Stomach smooth muscle (tissue), 2 donors: ENCODE measurements at regions not wholly inside any gene's neighbourhood (a gene's known extent, or its start where the extent isn't known, plus 50 kb on each side); places are given as distances from the start of the nearest gene placed in this dataset.
"Not testable (repeated sequence)": the region's sequence is repeated elsewhere in the genome, so short reads cannot be mapped to it uniquely, and the experiment has no call there.

Experiments used
- H3K27ac ChIP-seq: one replicate; pipeline ENCODE4 v1.7.0; 2013; ENCODE audit warnings: mild to moderate bottlenecking, low read length, inconsistent platforms
- H3K27me3 ChIP-seq, 2 donors: one replicate each; pipeline ENCODE4 v1.7.0; 2013; ENCODE audit warnings: low read length in 2 of 2; ENCODE audit not compliant: insufficient read depth in 2 of 2, control insufficient read depth in 1 of 2
- H3K36me3 ChIP-seq, 2 donors: one replicate each; pipeline ENCODE4 v1.7.0; 2013; ENCODE audit warnings: low read length in 2 of 2; ENCODE audit not compliant: control insufficient read depth in 2 of 2, insufficient read depth in 2 of 2
- H3K4me1 ChIP-seq: one replicate; pipeline ENCODE4 v1.7.0; 2013; ENCODE audit warnings: low read length; ENCODE audit not compliant: control insufficient read depth, insufficient read depth
- H3K4me3 ChIP-seq, 2 donors: one replicate each; pipeline ENCODE4 v1.7.0; 2013; ENCODE audit warnings: low read length in 2 of 2
- H3K9ac ChIP-seq, 2 donors: one replicate each; pipeline ENCODE4 v1.7.0; 2013; ENCODE audit warnings: low read length in 2 of 2, mild to moderate bottlenecking in 1 of 2
- H3K9me3 ChIP-seq, 2 donors: one replicate each; pipeline ENCODE4 v1.7.0; 2013; ENCODE audit warnings: low read length in 2 of 2; ENCODE audit not compliant: control insufficient read depth in 2 of 2
- donor health status: healthy.
- donor health status: Pancreatic carcinoma.

DNA sequence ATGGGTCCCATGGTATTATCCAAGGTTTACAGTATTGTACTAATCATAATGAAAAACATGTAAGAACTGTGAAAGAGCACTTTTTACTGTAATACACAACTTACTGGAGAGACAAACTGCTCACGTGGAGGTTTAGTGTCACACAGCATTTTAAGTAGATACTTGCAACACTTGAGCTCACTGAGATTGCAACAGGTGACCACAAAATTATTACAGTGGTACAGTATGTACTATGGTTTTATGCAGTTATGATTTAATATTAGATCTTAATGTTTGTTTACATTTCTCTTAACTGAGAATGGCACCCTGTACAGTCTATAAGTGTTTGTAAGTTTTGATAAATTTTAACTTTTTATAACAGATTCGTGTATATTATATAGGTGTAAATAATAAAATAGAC is 118.6 kb upstream of the SKOR2 start:
- no peak overlapping the region for H3K9ac ChIP-seq
- no peaks in the 10 kb centered on the region for H3K36me3 ChIP-seq
- peaks cover 3 to 9% of the 10 kb centered on the region in 2 donors for H3K9me3 ChIP-seq
- no peak overlapping the region for H3K27ac ChIP-seq
- H3K4me1 ChIP-seq = no peaks in the 10 kb centered on the region
- H3K27me3 ChIP-seq = no peaks in the 10 kb centered on the region
- no peak overlapping the region for H3K4me3 ChIP-seq

DNA sequence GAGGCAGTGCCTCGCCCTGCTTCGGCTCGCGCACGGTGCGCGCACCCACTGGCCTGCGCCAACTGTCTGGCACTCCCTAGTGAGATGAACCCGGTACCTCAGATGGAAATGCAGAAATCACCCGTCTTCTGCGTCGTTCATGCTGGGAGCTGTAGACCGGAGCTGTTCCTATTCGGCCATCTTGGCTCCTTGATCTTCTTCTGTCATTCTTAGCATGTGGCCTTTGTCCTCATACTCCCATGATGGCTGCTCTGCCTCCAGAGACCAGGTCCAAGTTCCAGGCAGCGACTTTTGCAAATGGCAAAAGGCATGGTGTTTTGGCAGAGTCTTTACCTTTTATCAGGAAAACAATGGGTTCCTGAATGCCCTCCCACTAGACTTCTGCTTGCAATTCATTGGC is 102.6 kb upstream of the SKOR2 start:
- H3K4me1 ChIP-seq, H3K27me3 ChIP-seq, H3K9me3 ChIP-seq, H3K27ac ChIP-seq, H3K9ac ChIP-seq, H3K36me3 ChIP-seq, H3K4me3 ChIP-seq: not testable (repeated sequence)

GRCh38 chr18:47346016-47346415 is 94.6 kb upstream of the SKOR2 start:
- Histone ChIP-seq H3K27ac (no peak overlapping the region), H3K9me3 (no peaks in the 10 kb centered on the region), H3K9ac (no peak overlapping the region), H3K4me3 (no peak overlapping the region), H3K36me3 (no peaks in the 10 kb centered on the region), H3K4me1 (no peaks in the 10 kb centered on the region), H3K27me3 (no peaks in the 10 kb centered on the region)

DNA sequence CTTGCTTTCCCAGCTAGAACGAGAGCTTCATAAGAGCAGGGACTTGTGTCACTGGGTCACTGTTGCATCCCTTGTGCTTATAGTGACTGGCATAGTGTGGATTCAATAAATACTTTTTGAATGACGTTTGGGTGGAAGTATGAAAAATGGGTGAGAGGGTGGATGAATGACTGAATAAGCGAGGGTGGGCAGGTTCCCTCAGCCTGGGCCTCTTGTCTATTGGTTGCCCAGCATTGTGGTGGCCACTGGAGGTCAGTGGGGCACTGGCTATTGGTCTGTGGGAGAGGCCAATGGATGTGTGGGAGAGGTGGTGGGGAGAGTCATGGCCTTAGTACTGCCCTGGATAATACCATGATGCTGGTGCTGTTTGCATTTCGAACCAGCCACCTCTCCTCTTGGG is 93.8 kb upstream of the SKOR2 start:
- H3K27me3 ChIP-seq = no peaks in the 10 kb centered on the region
- no peak overlapping the region for H3K9ac ChIP-seq
- H3K4me1 ChIP-seq = no peaks in the 10 kb centered on the region
- H3K27ac ChIP-seq = no peak overlapping the region
- no peak overlapping the region for H3K4me3 ChIP-seq
- H3K9me3 ChIP-seq = no peaks in the 10 kb centered on the region
- no peaks in the 10 kb centered on the region for H3K36me3 ChIP-seq

DNA sequence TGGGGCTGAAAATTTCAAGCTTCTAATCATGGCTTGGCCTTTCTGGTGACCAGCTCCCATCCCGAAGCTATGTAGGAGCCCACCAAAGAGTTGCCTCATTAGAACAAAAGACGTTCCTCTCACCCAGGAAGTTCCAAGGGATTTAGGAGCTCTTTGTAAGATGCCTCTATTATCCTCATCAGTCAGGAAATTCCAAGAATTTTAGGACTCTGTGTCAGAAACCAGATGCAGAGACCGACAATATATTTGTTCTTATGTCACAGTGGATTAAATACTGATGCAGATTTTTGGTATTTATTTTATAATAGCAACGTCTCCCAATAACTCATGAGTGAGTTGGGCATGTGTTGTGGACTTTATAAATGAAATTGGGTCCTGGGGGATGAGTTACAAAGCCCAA is 91.8 kb upstream of the SKOR2 start:
- H3K4me3 ChIP-seq = no peak overlapping the region
- no peaks in the 10 kb centered on the region for H3K36me3 ChIP-seq
- H3K4me1 ChIP-seq = no peaks in the 10 kb centered on the region
- no peaks in the 10 kb centered on the region for H3K27me3 ChIP-seq
- H3K9me3 ChIP-seq = no peaks in the 10 kb centered on the region
- H3K9ac ChIP-seq = no peak overlapping the region
- H3K27ac ChIP-seq = no peak overlapping the region

DNA sequence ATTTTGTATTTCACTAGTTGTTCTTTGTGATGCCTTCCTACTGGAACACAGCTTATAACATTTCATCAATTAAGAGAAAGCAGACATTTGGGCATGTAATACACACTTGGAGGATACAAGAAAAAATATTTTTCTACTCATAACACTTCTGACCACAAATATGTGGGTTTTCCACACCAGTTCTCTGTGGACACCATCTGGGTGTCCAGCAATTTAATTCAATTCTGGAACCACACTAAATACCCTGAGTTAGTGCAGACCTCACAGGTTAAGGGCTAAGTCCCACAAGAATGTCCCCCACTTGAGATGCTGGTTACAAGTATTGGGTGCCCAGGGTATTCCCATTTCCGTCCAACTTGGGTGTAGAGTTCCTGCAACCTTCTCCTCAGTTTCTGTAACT is 91.1 kb upstream of the SKOR2 start:
- H3K4me3 ChIP-seq = no peak overlapping the region

DNA sequence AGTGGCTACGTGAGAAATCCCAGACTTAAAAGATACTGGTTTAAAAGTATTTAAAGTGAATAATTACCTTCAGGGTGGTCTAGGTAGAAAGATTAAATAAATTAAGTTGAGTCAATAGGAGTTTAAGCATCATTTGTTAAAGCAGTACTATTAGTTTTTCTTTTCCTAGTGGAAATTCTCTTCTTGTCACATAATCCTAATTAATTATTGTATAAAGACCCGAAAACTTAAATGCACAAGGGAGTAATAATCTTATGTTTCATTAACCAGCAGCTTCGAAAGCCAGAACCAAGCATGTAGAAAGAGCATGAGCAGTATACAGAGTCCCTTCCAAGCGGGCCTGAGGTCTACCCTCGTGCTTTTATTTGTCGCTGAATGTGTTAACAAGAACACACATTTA is 90.2 kb upstream of the SKOR2 start:
- H3K27me3 ChIP-seq = no peaks in the 10 kb centered on the region
- no peaks in the 10 kb centered on the region for H3K4me1 ChIP-seq
- no peak overlapping the region for H3K4me3 ChIP-seq
- H3K27ac ChIP-seq = no peak overlapping the region
- no peak overlapping the region for H3K9ac ChIP-seq
- H3K9me3 ChIP-seq = no peaks in the 10 kb centered on the region
- H3K36me3 ChIP-seq = no peaks in the 10 kb centered on the region

More for the DNA sequence above, 91.1 kb upstream of the SKOR2 start:
- no peaks in the 10 kb centered on the region for H3K27me3 ChIP-seq
- H3K36me3 ChIP-seq = no peaks in the 10 kb centered on the region
- no peak overlapping the region for H3K27ac ChIP-seq
- no peaks in the 10 kb centered on the region for H3K9me3 ChIP-seq
- no peak overlapping the region for H3K9ac ChIP-seq
- no peaks in the 10 kb centered on the region for H3K4me1 ChIP-seq

DNA sequence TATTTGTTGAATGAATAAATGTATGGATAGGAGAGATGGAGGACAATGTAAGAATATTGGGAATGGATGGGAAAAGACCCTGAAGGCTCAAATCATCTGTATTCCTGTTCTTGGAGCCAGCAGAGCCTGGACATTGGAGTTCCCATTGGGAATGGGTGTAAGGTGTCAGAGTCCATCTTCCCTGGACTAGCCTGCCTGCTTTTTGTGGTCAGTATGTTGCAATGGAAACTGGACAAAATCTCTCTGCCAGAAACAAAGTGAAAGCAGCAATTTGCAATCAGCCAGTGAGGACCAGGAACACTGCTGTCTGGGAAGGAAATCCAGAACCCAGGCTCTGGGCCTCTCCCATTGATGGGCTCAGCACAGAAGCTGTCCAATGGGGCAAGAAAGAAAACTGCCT is 83.5 kb upstream of the SKOR2 start:
- no peaks in the 10 kb centered on the region for H3K4me1 ChIP-seq
- H3K4me3 ChIP-seq = no peak overlapping the region
- no peaks in the 10 kb centered on the region for H3K36me3 ChIP-seq
- no peaks in the 10 kb centered on the region for H3K9me3 ChIP-seq
- H3K9ac ChIP-seq = no peak overlapping the region
- peaks cover 0 to 6% of the 10 kb centered on the region in 2 donors for H3K27me3 ChIP-seq
- no peak overlapping the region for H3K27ac ChIP-seq

GRCh38 chr18:47333926-47334635 is 82.6 kb upstream of the SKOR2 start:
- H3K4me1 ChIP-seq = no peaks in the 10 kb centered on the region
- H3K36me3 ChIP-seq = no peaks in the 10 kb centered on the region
- H3K27ac ChIP-seq = no peak overlapping the region
- H3K27me3 ChIP-seq = peaks cover 0 to 6% of the 10 kb centered on the region in 2 donors
- H3K9ac ChIP-seq = no peak overlapping the region
- H3K4me3 ChIP-seq = no peak overlapping the region
- no peaks in the 10 kb centered on the region for H3K9me3 ChIP-seq

- Histone ChIP-seq H3K27me3 (peaks cover 0 to 6% of the 10 kb centered on the region in 2 donors), H3K9me3 (no peaks in the 10 kb centered on the region)
Measured at GRCh38 chr18:47331641-47332040, 80.2 kb upstream of the SKOR2 start.

DNA sequence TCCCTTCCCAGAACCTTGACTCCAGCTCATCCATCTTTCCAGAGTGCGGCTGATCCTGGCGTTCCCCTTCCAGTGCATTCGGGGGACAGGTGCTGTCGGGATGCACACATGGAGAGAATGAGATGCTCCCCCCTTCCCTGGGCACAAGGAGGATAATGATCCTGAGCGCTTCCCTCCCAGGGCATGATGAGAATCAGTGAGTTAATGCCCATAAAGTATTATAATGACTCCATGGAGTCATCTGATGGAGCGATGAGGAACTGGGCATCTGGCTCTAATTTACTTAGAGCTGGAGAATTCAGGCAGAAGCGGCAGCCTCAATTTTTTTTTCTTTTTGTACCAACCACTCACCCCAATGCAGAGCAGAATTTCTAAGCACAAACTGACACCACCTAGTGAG is 79.6 kb upstream of the SKOR2 start:
- Histone ChIP-seq H3K27me3 (peaks cover 0 to 6% of the 10 kb centered on the region in 2 donors), H3K4me1 (no peaks in the 10 kb centered on the region), H3K36me3 (no peaks in the 10 kb centered on the region), H3K9me3 (no peaks in the 10 kb centered on the region), H3K4me3 (no peak overlapping the region), H3K9ac (no peak overlapping the region), H3K27ac (no peak overlapping the region)

More at GRCh38 chr18:47331641-47332040, 80.2 kb upstream of the SKOR2 start:
- no peak overlapping the region for H3K4me3 ChIP-seq
- H3K4me1 ChIP-seq = no peaks in the 10 kb centered on the region
- no peak overlapping the region for H3K27ac ChIP-seq
- H3K36me3 ChIP-seq = no peaks in the 10 kb centered on the region
- H3K9ac ChIP-seq = no peak overlapping the region
